ENCODE measurements at regions not wholly inside any gene's neighbourhood (a gene's known extent, or its start where the extent isn't known, plus 50 kb on each side); places are given as distances from the start of the nearest gene placed in this dataset.

DNA sequence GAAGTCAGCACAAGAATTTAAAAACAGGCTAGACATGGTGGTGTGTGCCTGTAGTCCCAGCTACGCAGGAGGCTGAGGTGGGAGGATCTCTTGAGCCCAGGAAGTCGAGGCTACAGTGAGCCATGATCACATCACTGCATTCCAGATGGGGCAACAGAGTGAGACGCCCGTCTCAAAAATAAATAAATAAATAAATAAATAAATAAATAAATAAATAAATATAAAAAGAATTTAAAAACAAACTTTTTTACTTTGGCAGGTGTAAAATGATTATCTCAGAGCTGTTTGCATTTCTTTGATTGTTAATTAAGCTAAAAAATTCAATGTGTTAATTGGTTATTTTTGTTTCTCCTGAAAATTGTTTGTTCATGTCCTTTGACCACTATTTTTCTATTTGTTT, 97.5 kb upstream of the RPS6KA3 start:
- CTCF ChIA-PET, result interaction anchor here (0.7 kb wide), 1 partner anchor 123 kb away, joined by 4 read pairs; no protein-coding TSS in a partner anchor
- Histone ChIP-seq H3K36me3 (ENCODE audit: control insufficient read depth in 2 of 2, insufficient read depth in 1 of 2, low read length in 2 of 2) (no peaks in the 10 kb centered on the region), H3K4me1 (ENCODE audit: control insufficient read depth, insufficient read depth, low read length) (peaks cover 20% of the 10 kb centered on the region), H3K4me3 (ENCODE audit: low read depth, low read length) (no peak overlapping the region), H3K9me3 (ENCODE audit: control insufficient read depth, insufficient read depth, low read depth, low read length) (no peaks in the 10 kb centered on the region), H3K27ac (ENCODE audit: extremely low read depth, low read depth, low read length) (no peak overlapping the region)
- no peak for TF ChIP-seq ZSCAN16 (tag by site-specific recombination; IDR thresholded peaks at IDR 0.05)
- 0 out of 2 replicates have a peak, but pooled peaks have one; percentile 61 for TF ChIP-seq ZNF560 (tag by site-specific recombination; IDR thresholded peaks at IDR 0.05; ENCODE audit: borderline replicate concordance)
- TF ChIP-seq, protein P1, sequence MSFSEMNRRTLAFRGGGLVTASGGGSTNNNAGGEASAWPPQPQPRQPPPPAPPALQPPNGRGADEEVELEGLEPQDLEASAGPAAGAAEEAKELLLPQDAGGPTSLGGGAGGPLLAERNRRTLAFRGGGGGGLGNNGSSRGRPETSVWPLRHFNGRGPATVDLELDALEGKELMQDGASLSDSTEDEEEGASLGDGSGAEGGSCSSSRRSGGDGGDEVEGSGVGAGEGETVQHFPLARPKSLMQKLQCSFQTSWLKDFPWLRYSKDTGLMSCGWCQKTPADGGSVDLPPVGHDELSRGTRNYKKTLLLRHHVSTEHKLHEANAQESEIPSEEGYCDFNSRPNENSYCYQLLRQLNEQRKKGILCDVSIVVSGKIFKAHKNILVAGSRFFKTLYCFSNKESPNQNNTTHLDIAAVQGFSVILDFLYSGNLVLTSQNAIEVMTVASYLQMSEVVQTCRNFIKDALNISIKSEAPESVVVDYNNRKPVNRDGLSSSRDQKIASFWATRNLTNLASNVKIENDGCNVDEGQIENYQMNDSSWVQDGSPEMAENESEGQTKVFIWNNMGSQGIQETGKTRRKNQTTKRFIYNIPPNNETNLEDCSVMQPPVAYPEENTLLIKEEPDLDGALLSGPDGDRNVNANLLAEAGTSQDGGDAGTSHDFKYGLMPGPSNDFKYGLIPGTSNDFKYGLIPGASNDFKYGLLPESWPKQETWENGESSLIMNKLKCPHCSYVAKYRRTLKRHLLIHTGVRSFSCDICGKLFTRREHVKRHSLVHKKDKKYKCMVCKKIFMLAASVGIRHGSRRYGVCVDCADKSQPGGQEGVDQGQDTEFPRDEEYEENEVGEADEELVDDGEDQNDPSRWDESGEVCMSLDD (tag by site-specific recombination; IDR thresholded peaks at IDR 0.05), result no peak
- no peak for TF ChIP-seq SP3 (tag by site-specific recombination; IDR thresholded peaks at IDR 0.05)
- TF ChIP-seq ZNF626 (tag by site-specific recombination; IDR thresholded peaks at IDR 0.05), result no peak
- peak; percentile 34 for TF ChIP-seq ZNF623 (tag by site-specific recombination; IDR thresholded peaks at IDR 0.05)
- TF ChIP-seq, protein P2, sequence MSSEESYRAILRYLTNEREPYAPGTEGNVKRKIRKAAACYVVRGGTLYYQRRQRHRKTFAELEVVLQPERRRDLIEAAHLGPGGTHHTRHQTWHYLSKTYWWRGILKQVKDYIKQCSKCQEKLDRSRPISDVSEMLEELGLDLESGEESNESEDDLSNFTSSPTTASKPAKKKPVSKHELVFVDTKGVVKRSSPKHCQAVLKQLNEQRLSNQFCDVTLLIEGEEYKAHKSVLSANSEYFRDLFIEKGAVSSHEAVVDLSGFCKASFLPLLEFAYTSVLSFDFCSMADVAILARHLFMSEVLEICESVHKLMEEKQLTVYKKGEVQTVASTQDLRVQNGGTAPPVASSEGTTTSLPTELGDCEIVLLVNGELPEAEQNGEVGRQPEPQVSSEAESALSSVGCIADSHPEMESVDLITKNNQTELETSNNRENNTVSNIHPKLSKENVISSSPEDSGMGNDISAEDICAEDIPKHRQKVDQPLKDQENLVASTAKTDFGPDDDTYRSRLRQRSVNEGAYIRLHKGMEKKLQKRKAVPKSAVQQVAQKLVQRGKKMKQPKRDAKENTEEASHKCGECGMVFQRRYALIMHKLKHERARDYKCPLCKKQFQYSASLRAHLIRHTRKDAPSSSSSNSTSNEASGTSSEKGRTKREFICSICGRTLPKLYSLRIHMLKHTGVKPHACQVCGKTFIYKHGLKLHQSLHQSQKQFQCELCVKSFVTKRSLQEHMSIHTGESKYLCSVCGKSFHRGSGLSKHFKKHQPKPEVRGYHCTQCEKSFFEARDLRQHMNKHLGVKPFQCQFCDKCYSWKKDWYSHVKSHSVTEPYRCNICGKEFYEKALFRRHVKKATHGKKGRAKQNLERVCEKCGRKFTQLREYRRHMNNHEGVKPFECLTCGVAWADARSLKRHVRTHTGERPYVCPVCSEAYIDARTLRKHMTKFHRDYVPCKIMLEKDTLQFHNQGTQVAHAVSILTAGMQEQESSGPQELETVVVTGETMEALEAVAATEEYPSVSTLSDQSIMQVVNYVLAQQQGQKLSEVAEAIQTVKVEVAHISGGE (tag by site-specific recombination; conservative IDR thresholded peaks at IDR 0.05; ENCODE audit: low read depth), result peak; percentile 49; the same call in 1 of the 2 replicates
- no peak for TF ChIP-seq MEIS1 (CRISPR knock-in tag; IDR thresholded peaks at IDR 0.05; ENCODE audit: borderline replicate concordance)
- no peak for TF ChIP-seq ZNF610 (tag by site-specific recombination; IDR thresholded peaks at IDR 0.05; ENCODE audit: borderline replicate concordance)
- TF ChIP-seq ZNF121 (tag by site-specific recombination; IDR thresholded peaks at IDR 0.05), result peak; percentile 17; the same call in 1 of the 2 replicates
- 0 out of 2 replicates have a peak, but pooled peaks have one; percentile 27 for TF ChIP-seq ZNF140 (tag by site-specific recombination; IDR thresholded peaks at IDR 0.05)
- peak; percentile 63 for TF ChIP-seq ZNF555 (tag by site-specific recombination; conservative IDR thresholded peaks at IDR 0.05)
- TF ChIP-seq ZNF394 (tag by site-specific recombination; IDR thresholded peaks at IDR 0.05; ENCODE audit: borderline replicate concordance), result peak; percentile 77; the same call in 1 of the 2 replicates
- TF ChIP-seq OSR2 (tag by site-specific recombination; IDR thresholded peaks at IDR 0.05), result no peak
- TF ChIP-seq ZNF426 (tag by site-specific recombination; IDR thresholded peaks at IDR 0.05), result peak; percentile 63
- TF ChIP-seq, protein P3, sequence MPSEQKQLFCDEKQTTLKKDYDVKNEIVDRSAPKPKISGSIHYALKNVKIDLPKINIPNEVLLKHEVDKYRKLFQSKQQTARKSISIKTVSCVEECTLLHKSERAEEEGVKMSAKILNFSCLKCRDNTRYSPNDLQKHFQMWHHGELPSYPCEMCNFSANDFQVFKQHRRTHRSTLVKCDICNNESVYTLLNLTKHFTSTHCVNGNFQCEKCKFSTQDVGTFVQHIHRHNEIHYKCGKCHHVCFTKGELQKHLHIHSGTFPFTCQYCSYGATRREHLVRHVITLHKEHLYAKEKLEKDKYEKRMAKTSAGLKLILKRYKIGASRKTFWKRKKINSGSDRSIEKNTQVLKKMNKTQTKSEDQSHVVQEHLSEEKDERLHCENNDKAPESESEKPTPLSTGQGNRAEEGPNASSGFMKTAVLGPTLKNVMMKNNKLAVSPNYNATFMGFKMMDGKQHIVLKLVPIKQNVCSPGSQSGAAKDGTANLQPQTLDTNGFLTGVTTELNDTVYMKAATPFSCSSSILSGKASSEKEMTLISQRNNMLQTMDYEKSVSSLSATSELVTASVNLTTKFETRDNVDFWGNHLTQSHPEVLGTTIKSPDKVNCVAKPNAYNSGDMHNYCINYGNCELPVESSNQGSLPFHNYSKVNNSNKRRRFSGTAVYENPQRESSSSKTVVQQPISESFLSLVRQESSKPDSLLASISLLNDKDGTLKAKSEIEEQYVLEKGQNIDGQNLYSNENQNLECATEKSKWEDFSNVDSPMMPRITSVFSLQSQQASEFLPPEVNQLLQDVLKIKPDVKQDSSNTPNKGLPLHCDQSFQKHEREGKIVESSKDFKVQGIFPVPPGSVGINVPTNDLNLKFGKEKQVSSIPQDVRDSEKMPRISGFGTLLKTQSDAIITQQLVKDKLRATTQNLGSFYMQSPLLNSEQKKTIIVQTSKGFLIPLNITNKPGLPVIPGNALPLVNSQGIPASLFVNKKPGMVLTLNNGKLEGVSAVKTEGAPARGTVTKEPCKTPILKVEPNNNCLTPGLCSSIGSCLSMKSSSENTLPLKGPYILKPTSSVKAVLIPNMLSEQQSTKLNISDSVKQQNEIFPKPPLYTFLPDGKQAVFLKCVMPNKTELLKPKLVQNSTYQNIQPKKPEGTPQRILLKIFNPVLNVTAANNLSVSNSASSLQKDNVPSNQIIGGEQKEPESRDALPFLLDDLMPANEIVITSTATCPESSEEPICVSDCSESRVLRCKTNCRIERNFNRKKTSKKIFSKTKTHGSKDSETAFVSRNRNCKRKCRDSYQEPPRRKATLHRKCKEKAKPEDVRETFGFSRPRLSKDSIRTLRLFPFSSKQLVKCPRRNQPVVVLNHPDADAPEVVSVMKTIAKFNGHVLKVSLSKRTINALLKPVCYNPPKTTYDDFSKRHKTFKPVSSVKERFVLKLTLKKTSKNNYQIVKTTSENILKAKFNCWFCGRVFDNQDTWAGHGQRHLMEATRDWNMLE (tag by site-specific recombination; conservative IDR thresholded peaks at IDR 0.05; ENCODE audit: low read depth), result peak; percentile 59
- TF ChIP-seq ZBTB17 (tag by site-specific recombination; IDR thresholded peaks at IDR 0.05), result no peak
- TF ChIP-seq ZNF433 (tag by site-specific recombination; IDR thresholded peaks at IDR 0.05; ENCODE audit: low read depth), result 0 out of 2 replicates have a peak, but pooled peaks have one; percentile 23
- TF ChIP-seq ZNF10 (tag by site-specific recombination; IDR thresholded peaks at IDR 0.05), result no peak
- TF ChIP-seq, protein P4, sequence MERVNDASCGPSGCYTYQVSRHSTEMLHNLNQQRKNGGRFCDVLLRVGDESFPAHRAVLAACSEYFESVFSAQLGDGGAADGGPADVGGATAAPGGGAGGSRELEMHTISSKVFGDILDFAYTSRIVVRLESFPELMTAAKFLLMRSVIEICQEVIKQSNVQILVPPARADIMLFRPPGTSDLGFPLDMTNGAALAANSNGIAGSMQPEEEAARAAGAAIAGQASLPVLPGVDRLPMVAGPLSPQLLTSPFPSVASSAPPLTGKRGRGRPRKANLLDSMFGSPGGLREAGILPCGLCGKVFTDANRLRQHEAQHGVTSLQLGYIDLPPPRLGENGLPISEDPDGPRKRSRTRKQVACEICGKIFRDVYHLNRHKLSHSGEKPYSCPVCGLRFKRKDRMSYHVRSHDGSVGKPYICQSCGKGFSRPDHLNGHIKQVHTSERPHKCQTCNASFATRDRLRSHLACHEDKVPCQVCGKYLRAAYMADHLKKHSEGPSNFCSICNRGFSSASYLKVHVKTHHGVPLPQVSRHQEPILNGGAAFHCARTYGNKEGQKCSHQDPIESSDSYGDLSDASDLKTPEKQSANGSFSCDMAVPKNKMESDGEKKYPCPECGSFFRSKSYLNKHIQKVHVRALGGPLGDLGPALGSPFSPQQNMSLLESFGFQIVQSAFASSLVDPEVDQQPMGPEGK (tag by site-specific recombination; IDR thresholded peaks at IDR 0.05), result no peak
- TF ChIP-seq ZNF155 (tag by site-specific recombination; IDR thresholded peaks at IDR 0.05), result no peak
- no peak for TF ChIP-seq HOXD13 (CRISPR knock-in tag; IDR thresholded peaks at IDR 0.05; ENCODE audit: borderline replicate concordance)
- 0 out of 2 replicates have a peak, but pooled peaks have one; percentile 20 for TF ChIP-seq ZXDB (tag by site-specific recombination; IDR thresholded peaks at IDR 0.05)
- TF ChIP-seq FEZF1 (tag by site-specific recombination; IDR thresholded peaks at IDR 0.05), result no peak
- POLR2A ChIA-PET, result no interaction called here
